Mesodermal cell (in vitro differentiated cells): ENCODE measurements at regions not wholly inside any gene's neighbourhood (a gene's known extent, or its start where the extent isn't known, plus 50 kb on each side); places are given as distances from the start of the nearest gene placed in this dataset.

ENCODE experiments used
- H3K27ac ChIP-seq: 2 replicates; pipeline ENCODE4 v1.7.0; 2013; ENCODE audit warnings: mild to moderate bottlenecking, low read depth, low read length, moderate library complexity; ENCODE audit not compliant: severe bottlenecking
- H3K36me3 ChIP-seq: 2 replicates; pipeline ENCODE4 v1.7.1; 2013; ENCODE audit warnings: mild to moderate bottlenecking, low read length, moderate library complexity; ENCODE audit not compliant: control insufficient read depth, insufficient read depth
- H3K4me1 ChIP-seq: one replicate; pipeline ENCODE4 v1.7.1; 2013; ENCODE audit warnings: mild to moderate bottlenecking, low read length; ENCODE audit not compliant: insufficient read depth, control insufficient read depth, poor library complexity, severe bottlenecking
- H3K4me3 ChIP-seq: 2 replicates; pipeline ENCODE4 v1.7.0; 2013; ENCODE audit warnings: low read length, control low read depth, mild to moderate bottlenecking; ENCODE audit not compliant: insufficient read depth, poor library complexity, severe bottlenecking; ENCODE audit errors: extremely low read depth
- H3K9me3 ChIP-seq: 2 replicates; pipeline ENCODE4 v1.7.1; 2013; ENCODE audit warnings: mild to moderate bottlenecking, low read length, moderate library complexity; ENCODE audit not compliant: control insufficient read depth
- WGBS, 2 experiments: methylation state at CpG; one replicate each; pipeline ENCODE4 v1.1.5; 2013; ENCODE audit warnings: missing lambda C conversion rate in 2 of 2; ENCODE audit not compliant: insufficient coverage in 2 of 2; 5-methylcytosine and 5-hydroxymethylcytosine counted together

GRCh38 chr3:28186748-28187147, 54.7 kb upstream of the CMC1 start:
- no peaks in the 10 kb centered on the region for H3K4me1 ChIP-seq
- no peaks in the 10 kb centered on the region for H3K36me3 ChIP-seq
- H3K9me3 ChIP-seq = no peaks in the 10 kb centered on the region
- H3K4me3 ChIP-seq = no peak overlapping the region
- H3K27ac ChIP-seq = no peak overlapping the region

GRCh38 chr3:28188686-28189085, 52.7 kb upstream of the CMC1 start:
- Histone ChIP-seq H3K9me3 (no peaks in the 10 kb centered on the region), H3K27ac (no peak overlapping the region), H3K4me3 (no peak overlapping the region), H3K36me3 (no peaks in the 10 kb centered on the region), H3K4me1 (no peaks in the 10 kb centered on the region)
- WGBS, 2 experiments = no CpG with 5 or more reads among the region's 2 CpGs

DNA sequence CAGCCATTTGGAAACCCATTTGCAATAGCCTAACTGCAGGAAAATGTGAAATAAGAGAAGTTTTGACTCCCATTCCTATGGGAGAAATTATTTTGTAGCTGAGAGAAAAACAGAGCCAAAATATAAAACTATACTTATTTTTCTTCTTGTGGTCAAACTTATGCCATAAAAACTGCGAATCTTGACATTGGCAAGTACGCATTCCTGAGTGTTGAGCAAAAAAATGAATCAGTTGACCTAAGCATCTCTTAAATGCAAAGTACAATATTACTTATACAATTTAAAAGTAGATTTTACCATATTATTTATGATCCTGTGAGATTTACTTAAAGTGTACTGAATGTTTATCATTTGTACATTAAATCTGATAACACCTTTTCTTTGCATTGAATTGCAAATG, 50.1 kb upstream of the CMC1 start:
- H3K36me3 ChIP-seq = no peaks in the 10 kb centered on the region
- no peak overlapping the region for H3K4me3 ChIP-seq
- H3K27ac ChIP-seq = no peak overlapping the region
- no peaks in the 10 kb centered on the region for H3K4me1 ChIP-seq
- no peaks in the 10 kb centered on the region for H3K9me3 ChIP-seq
- 100% methylated on average over 1 of the region's 2 CpGs; no CpG with 5 or more reads in 1 of the 2 experiments for WGBS, 2 experiments
